ENCODE measurements at regions not wholly inside any gene's neighbourhood (a gene's known extent, or its start where the extent isn't known, plus 50 kb on each side); places are given as distances from the start of the nearest gene placed in this dataset.

DNA sequence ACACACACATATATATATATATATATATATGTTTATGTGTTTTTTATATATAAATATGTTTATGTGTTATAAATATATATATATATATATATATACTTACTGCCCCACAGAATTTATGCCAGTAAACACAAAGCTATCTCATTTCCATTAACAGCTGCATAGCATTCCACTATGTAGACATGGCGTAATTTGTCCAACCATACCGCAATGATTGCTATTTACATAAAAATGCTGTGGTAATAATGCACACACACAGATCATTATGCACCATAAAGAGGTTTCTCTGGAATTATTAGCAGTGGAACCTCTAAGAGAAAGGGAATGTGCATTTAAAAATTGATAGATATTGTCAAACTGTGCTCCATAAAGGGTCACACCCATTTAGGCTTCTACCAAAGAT is 150.1 kb downstream of the CEP120 start (continued):
- TF ChIP-seq HNRNPK (IDR thresholded peaks at IDR 0.05; ENCODE audit: low read depth, low read length, poor library complexity, severe bottlenecking) = no peak

GRCh38 chr5:123269851-123270250 is 153.4 kb downstream of the CEP120 start:
- H3K79me2 ChIP-seq (ENCODE audit: insufficient read depth, low read length) = no peaks in the 10 kb centered on the region
- FAIRE-seq = no peak
- H2AFZ ChIP-seq (ENCODE audit: low read length) = no peak overlapping the region
- H3K9ac ChIP-seq (ENCODE audit: insufficient read depth, low read depth, low read length) = no peak overlapping the region
- no peaks in the 10 kb centered on the region for H3K9me3 ChIP-seq (ENCODE audit: low read length)
- POLR2A ChIA-PET = no interaction called here
- intact Hi-C loops (cut with micrococcal nuclease; ENCODE audit: unreplicated experiment) = no loop called here
- no peak for ATAC-seq
- H3K36me3 ChIP-seq (replicated peaks in 1 of 2; ENCODE audit: control insufficient read depth in 1 of 2, insufficient read depth in 2 of 2, low read length in 2 of 2) = no peaks in the 10 kb centered on the region
- no peak for DNase-seq (ENCODE audit: low spot score)
- H3K4me3 ChIP-seq (replicated peaks in 1 of 3; ENCODE audit: insufficient read depth in 1 of 3, low read depth in 2 of 3, low read length in 3 of 3) = no peak overlapping the region
- H3K27me3 ChIP-seq (ENCODE audit: control insufficient read depth in 1 of 2, insufficient read depth in 2 of 2, low read length in 2 of 2) = no peaks in the 10 kb centered on the region
- CTCF ChIA-PET (ENCODE audit: low intra/inter-chr PET ratio, low total read pairs) = no interaction called here
- in situ Hi-C loops (cut with HindIII; ENCODE audit: extremely low pct_ligation_motif_present, low pct_unique_long_range_greater_than_20kb) = no loop called here
- no peak overlapping the region for H3K4me2 ChIP-seq (ENCODE audit: low read depth, low read length)
- BruUV-seq (replicated peaks) = no TSS peak
- no peaks in the 10 kb centered on the region for H4K20me1 ChIP-seq (ENCODE audit: insufficient read depth, low read length)
- TF ChIP-seq CREBL2 (CRISPR knock-in tag; IDR thresholded peaks at IDR 0.05; ENCODE audit: borderline replicate concordance) = no peak
- no peak for TF ChIP-seq HNF4G (IDR thresholded peaks at IDR 0.05; ENCODE audit: borderline replicate concordance, low read depth, low read length)
- no peak for TF ChIP-seq HNF4G (CRISPR knock-in tag; IDR thresholded peaks at IDR 0.05; ENCODE audit: borderline replicate concordance, low read depth)
- TF ChIP-seq, protein P1, sequence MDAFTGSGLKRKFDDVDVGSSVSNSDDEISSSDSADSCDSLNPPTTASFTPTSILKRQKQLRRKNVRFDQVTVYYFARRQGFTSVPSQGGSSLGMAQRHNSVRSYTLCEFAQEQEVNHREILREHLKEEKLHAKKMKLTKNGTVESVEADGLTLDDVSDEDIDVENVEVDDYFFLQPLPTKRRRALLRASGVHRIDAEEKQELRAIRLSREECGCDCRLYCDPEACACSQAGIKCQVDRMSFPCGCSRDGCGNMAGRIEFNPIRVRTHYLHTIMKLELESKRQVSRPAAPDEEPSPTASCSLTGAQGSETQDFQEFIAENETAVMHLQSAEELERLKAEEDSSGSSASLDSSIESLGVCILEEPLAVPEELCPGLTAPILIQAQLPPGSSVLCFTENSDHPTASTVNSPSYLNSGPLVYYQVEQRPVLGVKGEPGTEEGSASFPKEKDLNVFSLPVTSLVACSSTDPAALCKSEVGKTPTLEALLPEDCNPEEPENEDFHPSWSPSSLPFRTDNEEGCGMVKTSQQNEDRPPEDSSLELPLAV (CRISPR knock-in tag; conservative IDR thresholded peaks at IDR 0.05; ENCODE audit: low read depth) = no peak
- no peak for TF ChIP-seq ZFX (CRISPR knock-in tag; IDR thresholded peaks at IDR 0.05; ENCODE audit: low read depth)
- TF ChIP-seq ZNF3 (CRISPR knock-in tag; IDR thresholded peaks at IDR 0.05) = no peak
- no peak overlapping the region for H3K27ac ChIP-seq (ENCODE audit: extremely low read length, insufficient read depth, low read length)
- no peaks in the 10 kb centered on the region for H3K4me1 ChIP-seq (ENCODE audit: insufficient read depth, low read length)
- 3% methylated on average over 6 of the region's 7 CpGs for WGBS (ENCODE audit: low lambda C conversion rate)
